ENCODE measurements at regions not wholly inside any gene's neighbourhood (a gene's known extent, or its start where the extent isn't known, plus 50 kb on each side); places are given as distances from the start of the nearest gene placed in this dataset.
"Not testable (repeated sequence)": the region's sequence is repeated elsewhere in the genome, so short reads cannot be mapped to it uniquely, and the experiment has no call there.

DNA sequence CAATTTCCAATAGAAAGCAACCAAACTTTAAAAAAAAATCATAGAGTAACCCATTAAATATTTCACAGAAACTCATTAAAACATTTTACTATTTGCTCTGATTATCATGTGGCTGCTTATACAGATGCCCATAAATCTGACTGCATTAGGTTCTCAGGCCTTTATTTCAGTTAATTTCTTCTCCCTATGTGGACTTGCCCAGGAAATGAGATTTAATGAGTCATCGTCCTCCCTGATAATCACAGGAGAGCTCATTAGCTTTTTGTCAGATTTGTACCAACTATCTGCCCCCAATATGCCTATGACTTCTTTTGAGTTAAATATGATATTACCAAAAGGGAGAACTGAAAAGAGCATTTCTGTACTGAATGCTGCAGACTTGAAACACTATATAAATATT lies 168.0 kb downstream of the FOXB1 start:
- no peaks in the 10 kb centered on the region for H3K9me3 ChIP-seq
- no peak for DNase-seq (ENCODE audit: low spot score in 2 of 2)
- no peaks in the 10 kb centered on the region for H3K36me3 ChIP-seq (replicated peaks)
- H3K4me3 ChIP-seq, result no peak overlapping the region
- no peaks in the 10 kb centered on the region; the same call in none of the 2 replicates for H3K27me3 ChIP-seq (ENCODE audit: low read depth)
- in situ Hi-C loops (cut with MboI; ENCODE audit: low sequenced_read_pairs), result no loop called here
- H3K4me1 ChIP-seq, result no peaks in the 10 kb centered on the region

DNA sequence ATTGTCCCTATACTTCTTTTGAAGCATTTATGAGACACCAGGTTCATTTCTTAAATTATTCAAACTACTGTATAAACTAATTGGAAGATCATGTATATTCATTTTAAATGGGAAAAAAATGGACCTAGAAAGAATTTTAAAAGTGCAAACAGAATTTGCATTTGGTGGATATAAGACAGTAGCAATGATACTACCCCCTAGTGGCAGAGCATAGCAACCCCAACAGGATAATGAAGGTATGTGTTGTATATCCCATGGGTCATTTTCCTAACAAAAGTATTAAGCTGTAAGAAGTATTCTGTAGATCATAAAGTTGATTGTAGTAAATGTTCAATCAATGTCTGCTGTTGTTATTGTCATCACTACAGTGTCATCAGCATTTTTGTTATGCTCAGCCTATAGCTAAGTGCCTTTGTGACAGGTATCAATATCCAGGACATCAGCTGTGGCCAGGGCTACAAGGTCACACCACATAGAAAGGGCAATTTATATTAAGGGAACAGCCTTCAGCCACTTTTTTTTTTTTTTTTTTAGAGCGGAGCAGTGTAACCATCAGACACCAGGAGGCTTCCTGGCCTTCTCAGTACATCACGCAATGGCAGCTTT lies 175.8 kb downstream of the FOXB1 start:
- in situ Hi-C loops (cut with MboI; ENCODE audit: low sequenced_read_pairs), result no loop called here
- H3K27me3 ChIP-seq (ENCODE audit: low read depth), result peaks cover 9% of the 10 kb centered on the region; the same call in 1 of the 2 replicates
- H3K36me3 ChIP-seq (replicated peaks), result no peaks in the 10 kb centered on the region
- H3K4me3 ChIP-seq, result no peak overlapping the region
- no peaks in the 10 kb centered on the region for H3K9me3 ChIP-seq
- peak; percentile 23 to 44 for DNase-seq (ENCODE audit: low spot score in 2 of 2)
- no peaks in the 10 kb centered on the region for H3K4me1 ChIP-seq

DNA sequence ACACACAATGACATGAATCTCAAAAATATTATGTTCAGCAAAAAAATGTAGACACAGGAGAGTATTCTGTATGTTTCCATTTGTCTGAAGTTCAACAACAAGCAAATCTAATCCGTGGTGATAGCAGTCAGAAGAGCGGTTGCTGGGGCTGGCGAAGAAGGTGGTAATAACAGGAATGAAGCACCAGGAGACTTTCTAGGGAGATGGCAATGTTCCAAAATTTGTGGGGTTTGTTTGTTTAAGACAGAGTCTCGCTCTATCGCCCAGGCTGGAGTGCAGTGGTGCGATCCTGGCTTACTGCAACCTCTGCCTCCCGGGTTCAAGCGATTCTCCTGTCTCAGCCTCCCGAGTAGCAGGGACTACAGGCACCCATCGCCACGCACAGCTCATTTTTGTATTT lies 177.8 kb downstream of the FOXB1 start:
- H3K36me3 ChIP-seq (replicated peaks); H3K4me3 ChIP-seq; H3K4me1 ChIP-seq; H3K9me3 ChIP-seq; in situ Hi-C loops (cut with MboI; ENCODE audit: low sequenced_read_pairs); DNase-seq (ENCODE audit: low spot score in 2 of 2); H3K27me3 ChIP-seq (ENCODE audit: low read depth): not testable (repeated sequence)

DNA sequence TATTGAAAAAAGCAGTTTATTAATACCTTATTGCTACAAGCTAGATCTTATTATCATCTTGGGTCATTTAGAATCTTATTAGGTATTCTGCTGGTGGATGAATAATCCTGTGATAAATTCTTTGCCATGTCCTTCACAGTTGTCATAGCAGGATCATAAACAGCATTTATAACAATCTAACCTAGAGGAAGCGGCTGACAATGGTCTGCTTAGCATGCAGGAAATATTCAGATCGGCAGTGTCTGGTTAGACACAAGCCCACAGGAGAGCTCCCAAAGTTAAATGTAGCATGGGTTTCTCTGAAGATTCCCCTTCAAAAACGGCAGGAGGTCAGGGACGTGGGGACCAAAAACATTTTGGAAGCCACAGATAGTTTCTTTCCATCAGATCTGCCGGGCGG lies 179.3 kb downstream of the FOXB1 start:
- in situ Hi-C loops (cut with MboI; ENCODE audit: low sequenced_read_pairs), result no loop called here
- H3K4me3 ChIP-seq, result no peak overlapping the region
- no peaks in the 10 kb centered on the region for H3K36me3 ChIP-seq (replicated peaks)
- peaks cover 9% of the 10 kb centered on the region; the same call in 1 of the 2 replicates for H3K27me3 ChIP-seq (ENCODE audit: low read depth)
- DNase-seq (ENCODE audit: low spot score in 2 of 2), result no peak
- no peaks in the 10 kb centered on the region for H3K9me3 ChIP-seq
- no peaks in the 10 kb centered on the region for H3K4me1 ChIP-seq

DNA sequence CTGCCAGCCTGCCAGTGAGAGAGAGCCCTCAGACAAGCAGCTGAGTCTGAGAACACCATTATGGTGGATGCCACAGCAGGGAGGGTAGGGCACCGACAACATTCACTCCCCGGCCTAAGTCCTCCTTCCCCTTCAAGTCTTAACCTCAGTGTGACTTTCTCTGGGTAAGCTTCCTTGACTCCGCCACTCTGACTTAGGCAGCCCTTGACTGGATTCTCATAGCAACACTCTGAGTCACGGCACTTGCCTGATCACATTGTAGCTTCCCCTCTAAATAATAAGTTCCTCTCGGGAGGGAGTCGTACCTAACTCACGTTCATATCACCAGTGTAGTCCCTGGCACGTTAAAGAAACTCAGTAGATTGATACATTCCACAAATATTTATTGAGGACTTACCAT lies 180.5 kb downstream of the FOXB1 start:
- no peak for DNase-seq (ENCODE audit: low spot score in 2 of 2)
- in situ Hi-C loops (cut with MboI; ENCODE audit: low sequenced_read_pairs), result no loop called here
- Histone ChIP-seq H3K27me3 (ENCODE audit: low read depth) (peaks cover 9% of the 10 kb centered on the region; the same call in 1 of the 2 replicates), H3K4me3 (no peak overlapping the region), H3K36me3 (replicated peaks) (no peaks in the 10 kb centered on the region), H3K4me1 (no peaks in the 10 kb centered on the region), H3K9me3 (no peaks in the 10 kb centered on the region)

DNA sequence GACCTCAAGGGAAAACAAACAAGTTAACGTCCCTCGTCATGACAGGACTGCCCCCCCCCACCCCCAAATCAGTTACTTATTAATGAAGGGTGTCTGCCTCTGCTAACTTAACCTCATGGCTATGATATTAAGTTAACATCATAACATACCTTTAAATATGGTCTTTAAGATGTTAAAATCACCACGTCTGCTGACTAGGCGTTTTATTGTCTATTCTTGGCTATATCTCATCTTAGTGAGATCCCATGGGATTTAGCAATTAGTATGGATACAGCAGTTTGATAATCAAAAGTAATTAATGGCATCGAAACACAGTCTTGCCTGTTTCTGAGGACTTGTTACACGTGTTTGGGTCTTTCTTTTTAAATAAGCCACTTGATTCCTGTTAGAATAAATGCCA lies 186.9 kb downstream of the FOXB1 start:
- H3K4me1 ChIP-seq, result no peaks in the 10 kb centered on the region
- no peaks in the 10 kb centered on the region for H3K36me3 ChIP-seq (replicated peaks)
- in situ Hi-C loops (cut with MboI; ENCODE audit: low sequenced_read_pairs), result no loop called here
- DNase-seq (ENCODE audit: low spot score in 2 of 2), result no peak
- no peaks in the 10 kb centered on the region for H3K9me3 ChIP-seq
- H3K4me3 ChIP-seq, result no peak overlapping the region
- H3K27me3 ChIP-seq (ENCODE audit: low read depth), result peaks cover 7% of the 10 kb centered on the region

DNA sequence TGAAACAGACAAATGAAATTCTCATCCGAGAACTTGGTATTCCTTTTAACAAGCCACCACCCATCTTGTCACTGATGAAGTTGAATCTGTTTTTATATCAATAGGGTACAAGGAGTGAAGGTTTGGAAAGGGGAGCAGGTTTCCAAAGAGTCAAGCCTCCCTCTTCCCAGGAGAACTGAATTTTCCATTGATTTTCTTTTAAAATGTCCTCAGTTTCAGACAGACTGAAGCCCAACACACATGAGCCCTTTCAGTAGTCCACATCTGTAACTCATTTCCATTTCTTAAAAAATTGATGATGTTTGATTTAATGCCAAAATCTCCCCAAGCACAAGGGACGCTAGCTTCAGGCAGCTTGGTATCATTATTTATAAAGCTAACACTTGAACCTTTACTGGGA lies 187.7 kb downstream of the FOXB1 start:
- H3K27me3 ChIP-seq (ENCODE audit: low read depth), result peaks cover 7% of the 10 kb centered on the region; the same call in 1 of the 2 replicates
- no peaks in the 10 kb centered on the region for H3K4me1 ChIP-seq
- DNase-seq (ENCODE audit: low spot score in 2 of 2), result no peak
- H3K9me3 ChIP-seq, result no peaks in the 10 kb centered on the region
- no peak overlapping the region for H3K4me3 ChIP-seq
- in situ Hi-C loops (cut with MboI; ENCODE audit: low sequenced_read_pairs), result no loop called here
- no peaks in the 10 kb centered on the region for H3K36me3 ChIP-seq (replicated peaks)

DNA sequence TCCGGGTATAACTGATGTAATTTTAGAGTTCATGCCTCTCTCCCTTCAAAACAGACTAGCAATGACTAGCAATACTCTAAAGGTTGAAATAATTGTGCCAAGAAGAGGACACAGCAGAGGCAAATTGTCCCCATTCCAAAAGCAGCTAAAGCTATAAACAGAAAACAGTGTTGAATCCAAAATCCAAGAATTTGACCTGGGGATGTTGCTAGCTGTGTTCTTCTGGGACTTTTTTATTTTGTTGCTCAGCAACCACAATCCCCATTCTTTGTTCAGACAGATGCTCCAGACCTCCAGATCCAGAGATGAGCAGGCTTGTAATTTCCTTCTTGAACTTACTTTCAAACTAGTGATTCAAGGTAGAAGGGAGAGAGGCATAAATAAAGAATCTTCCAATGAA lies 191.5 kb downstream of the FOXB1 start:
- H3K4me1 ChIP-seq, result no peaks in the 10 kb centered on the region
- H3K36me3 ChIP-seq (replicated peaks), result no peaks in the 10 kb centered on the region
- H3K27me3 ChIP-seq (ENCODE audit: low read depth), result peaks cover 14% of the 10 kb centered on the region; the same call in 1 of the 2 replicates
- H3K9me3 ChIP-seq, result no peaks in the 10 kb centered on the region
- in situ Hi-C loops (cut with MboI; ENCODE audit: low sequenced_read_pairs), result no loop called here
- no peak for DNase-seq (ENCODE audit: low spot score in 2 of 2)
- no peak overlapping the region for H3K4me3 ChIP-seq

DNA sequence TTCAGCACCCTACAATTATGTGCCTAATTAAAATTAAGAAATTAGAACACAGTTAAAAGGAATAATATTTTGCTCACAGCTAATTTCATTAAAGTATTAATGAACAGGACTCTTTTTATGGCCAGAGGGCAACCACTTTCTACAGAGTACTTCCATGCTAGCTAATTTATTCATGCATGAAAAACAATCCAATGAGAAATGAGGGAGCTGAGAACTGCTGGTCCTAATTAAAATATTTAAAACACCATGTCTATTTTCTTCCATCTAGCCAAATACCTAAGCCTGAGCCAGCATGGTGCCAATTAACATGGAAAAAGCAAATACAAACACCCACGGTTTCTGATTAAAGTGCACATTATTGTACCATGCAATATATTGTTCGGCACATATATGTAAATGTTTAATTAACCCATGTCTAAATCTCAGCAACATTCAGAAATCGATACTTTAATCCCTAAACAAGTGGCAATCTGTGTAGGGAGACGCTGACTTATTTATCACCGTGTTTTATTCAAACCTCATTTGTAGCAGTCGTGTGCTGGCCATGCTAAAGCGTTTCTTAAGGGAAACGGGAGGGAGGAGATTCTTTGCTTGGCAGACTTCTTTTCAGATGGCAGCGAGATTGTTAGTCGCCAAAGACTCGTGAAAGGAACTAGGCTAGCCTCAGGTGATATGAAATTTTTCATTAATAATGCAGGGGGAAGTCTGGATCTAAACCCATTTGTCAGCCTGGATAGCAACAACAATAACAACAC lies 193.5 kb downstream of the ANXA2 start:
- in situ Hi-C loops (cut with MboI; ENCODE audit: low sequenced_read_pairs), result no loop called here
- Histone ChIP-seq H3K9me3 (no peaks in the 10 kb centered on the region), H3K4me1 (no peaks in the 10 kb centered on the region), H3K36me3 (replicated peaks) (no peaks in the 10 kb centered on the region), H3K27me3 (ENCODE audit: low read depth) (peaks cover 31% of the 10 kb centered on the region), H3K4me3 (no peak overlapping the region)
- no peak for DNase-seq (ENCODE audit: low spot score in 2 of 2)

DNA sequence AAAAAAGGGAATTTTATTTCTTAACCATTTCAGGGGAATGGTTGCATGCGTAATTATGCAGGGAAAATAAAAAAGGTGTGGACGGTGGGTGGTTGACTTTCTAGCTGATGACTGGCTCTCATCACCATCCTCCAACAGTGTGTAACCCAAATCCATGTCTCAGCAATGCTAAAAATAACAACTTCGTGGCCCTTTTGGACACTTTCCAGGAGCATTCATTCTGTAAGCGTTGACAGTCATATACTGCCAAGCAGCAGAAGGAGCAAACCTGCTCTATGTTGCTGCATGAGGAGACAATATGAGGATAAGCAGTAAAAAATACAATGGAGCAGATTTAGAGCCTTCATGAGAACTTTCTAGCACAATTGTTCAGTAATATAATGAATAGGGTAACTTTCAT lies 189.1 kb downstream of the ANXA2 start:
- in situ Hi-C loops (cut with MboI; ENCODE audit: low sequenced_read_pairs), result no loop called here
- no peaks in the 10 kb centered on the region for H3K4me1 ChIP-seq
- peaks cover 19% of the 10 kb centered on the region for H3K27me3 ChIP-seq (ENCODE audit: low read depth)
- no peaks in the 10 kb centered on the region for H3K36me3 ChIP-seq (replicated peaks)
- no peak for DNase-seq (ENCODE audit: low spot score in 2 of 2)
- H3K9me3 ChIP-seq, result no peaks in the 10 kb centered on the region
- no peak overlapping the region for H3K4me3 ChIP-seq

DNA sequence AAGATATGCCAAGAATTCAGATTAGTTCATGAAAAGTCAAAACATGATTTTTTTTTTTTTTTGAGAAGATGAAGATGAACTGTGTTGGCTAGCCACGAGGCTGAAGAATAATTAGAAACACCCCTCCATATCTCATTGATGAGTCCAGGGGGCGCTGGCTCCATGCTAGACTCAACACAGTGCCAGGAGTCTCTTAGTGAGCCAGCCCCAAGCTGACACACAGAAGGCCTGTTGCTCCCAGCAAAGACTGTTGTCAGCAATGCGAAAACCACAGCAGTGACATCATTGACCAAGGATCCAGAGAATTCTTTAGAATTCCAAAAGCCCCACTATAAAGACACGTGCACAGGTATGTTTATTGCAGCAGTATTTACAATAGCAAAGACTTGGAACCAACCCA lies 185.2 kb downstream of the ANXA2 start:
- Histone ChIP-seq H3K27me3 (ENCODE audit: low read depth) (peaks cover under 1% of the 10 kb centered on the region; the same call in 1 of the 2 replicates), H3K9me3 (no peaks in the 10 kb centered on the region), H3K4me3 (no peak overlapping the region), H3K36me3 (replicated peaks) (no peaks in the 10 kb centered on the region), H3K4me1 (no peaks in the 10 kb centered on the region)
- in situ Hi-C loops (cut with MboI; ENCODE audit: low sequenced_read_pairs), result no loop called here
- DNase-seq (ENCODE audit: low spot score in 2 of 2), result peak in 1 of 2 experiments; percentile 13

DNA sequence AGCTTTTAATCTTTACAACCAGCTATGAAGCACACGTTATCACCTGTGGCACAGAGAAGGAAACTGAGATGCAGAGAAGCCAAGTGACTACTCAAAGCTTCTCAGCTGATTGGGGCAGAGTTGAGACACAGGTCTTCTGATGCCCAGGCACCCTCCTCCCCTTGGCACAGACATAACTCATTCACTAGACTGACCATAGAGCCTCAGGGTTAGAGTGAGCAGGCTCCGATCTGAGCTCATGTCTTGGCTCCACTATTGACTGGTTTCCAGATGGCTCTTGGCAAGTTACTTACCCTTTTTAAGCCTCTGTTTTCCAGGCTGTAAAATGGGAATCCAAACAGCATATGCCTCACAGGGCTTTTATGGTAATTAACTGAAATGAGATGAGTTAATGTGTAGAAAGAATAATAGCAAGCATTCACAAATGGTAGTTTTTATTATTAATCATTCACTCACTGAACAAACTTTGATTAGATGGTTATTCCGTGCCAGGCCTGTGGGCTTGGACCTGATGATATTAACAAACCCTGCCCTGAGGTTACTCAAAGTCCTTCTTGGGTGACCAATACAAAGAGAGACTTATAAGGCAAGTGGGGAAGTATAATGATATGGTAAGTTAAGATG lies 184.3 kb downstream of the ANXA2 start:
- Histone ChIP-seq H3K4me3 (no peak overlapping the region), H3K27me3 (ENCODE audit: low read depth) (peaks cover 5% of the 10 kb centered on the region; the same call in 1 of the 2 replicates), H3K36me3 (replicated peaks) (no peaks in the 10 kb centered on the region), H3K4me1 (no peaks in the 10 kb centered on the region), H3K9me3 (no peaks in the 10 kb centered on the region)
- DNase-seq (ENCODE audit: low spot score in 2 of 2), result no peak
- in situ Hi-C loops (cut with MboI; ENCODE audit: low sequenced_read_pairs), result no loop called here

DNA sequence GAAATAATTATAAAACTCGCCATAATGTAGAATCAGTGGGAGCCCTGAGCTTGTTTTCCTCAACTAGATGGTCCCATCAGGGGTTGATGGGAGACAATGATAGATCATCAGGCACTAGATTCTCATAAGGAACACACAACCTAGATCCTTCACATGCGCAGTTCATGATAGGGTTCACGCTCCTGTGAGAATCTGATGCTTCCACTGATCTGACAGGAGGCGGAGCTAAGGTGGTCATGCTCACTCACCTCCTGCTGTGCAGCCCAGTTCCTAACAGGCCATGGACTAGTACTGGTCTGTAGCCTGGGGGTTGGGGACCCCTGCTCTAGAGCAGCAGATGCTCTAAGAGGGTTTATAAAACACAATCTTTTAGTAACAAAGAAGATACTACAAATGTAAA lies 183.6 kb downstream of the ANXA2 start:
- Histone ChIP-seq H3K4me3 (no peak overlapping the region), H3K36me3 (replicated peaks) (no peaks in the 10 kb centered on the region), H3K4me1 (no peaks in the 10 kb centered on the region), H3K27me3 (ENCODE audit: low read depth) (peaks cover 5% of the 10 kb centered on the region; the same call in 1 of the 2 replicates), H3K9me3 (no peaks in the 10 kb centered on the region)
- DNase-seq (ENCODE audit: low spot score in 2 of 2), result no peak
- in situ Hi-C loops (cut with MboI; ENCODE audit: low sequenced_read_pairs), result no loop called here

Data from HAP-1 (cell line).